MCF 10A (cell line): ENCODE measurements at regions not wholly inside any gene's neighbourhood (a gene's known extent, or its start where the extent isn't known, plus 50 kb on each side); places are given as distances from the start of the nearest gene placed in this dataset.

Experiments used
- BruUV-seq: library from RNA; stranded (reverse); fragments of 400-500 nt; replicated peaks from 2 replicates; lab custom pipeline; 2021; lab: Mats Ljungman, UMichigan
- CTCF ChIA-PET: fragments of 300-600 bp; sonication (Branson Sonifier 250); formaldehyde crosslinking; extraction: SDS; loops from one replicate; lab custom pipeline; 2021; ENCODE audit warnings: antibody characterized with exemption, inconsistent platforms; lab: Yijun Ruan, JAX
- POLR2A ChIA-PET: fragments of 300-600, 350-650 bp; sonication (Branson Sonifier 250); formaldehyde crosslinking; extraction: SDS; loops from one replicate; lab custom pipeline; 2020; ENCODE audit warnings: antibody characterized with exemption, inconsistent platforms; lab: Yijun Ruan, JAX
- DNase-seq: peaks from one replicate; pipeline ENCODE4 v3.0.0-alpha.2; 2018; ENCODE audit not compliant: unreplicated experiment
- H3K27ac Mint-ChIP-seq: one replicate; pipeline ENCODE4 v1.8.0; 2022; ENCODE audit warnings: mild to moderate bottlenecking, low read depth, mixed read lengths; ENCODE audit not compliant: unreplicated experiment
- H3K27me3 Mint-ChIP-seq: one replicate; pipeline ENCODE4 v1.8.0; 2022; ENCODE audit warnings: mixed read lengths; ENCODE audit not compliant: insufficient read depth, unreplicated experiment
- H3K36me3 Mint-ChIP-seq: one replicate; pipeline ENCODE4 v1.8.0; 2022; ENCODE audit warnings: mild to moderate bottlenecking, moderate library complexity, mixed read lengths; ENCODE audit not compliant: insufficient read depth, unreplicated experiment
- H3K4me1 Mint-ChIP-seq: one replicate; pipeline ENCODE4 v1.8.0; 2022; ENCODE audit warnings: mixed read lengths; ENCODE audit not compliant: insufficient read depth, unreplicated experiment
- H3K4me3 Mint-ChIP-seq: one replicate; pipeline ENCODE4 v1.8.0; 2022; ENCODE audit warnings: mild to moderate bottlenecking, moderate library complexity, mixed read lengths; ENCODE audit not compliant: unreplicated experiment
- H3K9me3 Mint-ChIP-seq: one replicate; pipeline ENCODE4 v1.8.0; 2022; ENCODE audit warnings: mixed read lengths; ENCODE audit not compliant: unreplicated experiment
- intact Hi-C: fragments of 100-400 bp; cut with micrococcal nuclease; formaldehyde crosslinking; loops from 2 replicates; pipeline ENCODE4 v1.14.1; 2022
- TF ChIP-seq, protein P1 (sequence below): fragments of 200-600 bp; IDR thresholded peaks from one replicate; pipeline ENCODE4 v1.8.0; 2022; ENCODE audit warnings: antibody characterized with exemption, mild to moderate bottlenecking; ENCODE audit not compliant: unreplicated experiment

- intact Hi-C loops: no loop called here
- TF ChIP-seq, protein P1, sequence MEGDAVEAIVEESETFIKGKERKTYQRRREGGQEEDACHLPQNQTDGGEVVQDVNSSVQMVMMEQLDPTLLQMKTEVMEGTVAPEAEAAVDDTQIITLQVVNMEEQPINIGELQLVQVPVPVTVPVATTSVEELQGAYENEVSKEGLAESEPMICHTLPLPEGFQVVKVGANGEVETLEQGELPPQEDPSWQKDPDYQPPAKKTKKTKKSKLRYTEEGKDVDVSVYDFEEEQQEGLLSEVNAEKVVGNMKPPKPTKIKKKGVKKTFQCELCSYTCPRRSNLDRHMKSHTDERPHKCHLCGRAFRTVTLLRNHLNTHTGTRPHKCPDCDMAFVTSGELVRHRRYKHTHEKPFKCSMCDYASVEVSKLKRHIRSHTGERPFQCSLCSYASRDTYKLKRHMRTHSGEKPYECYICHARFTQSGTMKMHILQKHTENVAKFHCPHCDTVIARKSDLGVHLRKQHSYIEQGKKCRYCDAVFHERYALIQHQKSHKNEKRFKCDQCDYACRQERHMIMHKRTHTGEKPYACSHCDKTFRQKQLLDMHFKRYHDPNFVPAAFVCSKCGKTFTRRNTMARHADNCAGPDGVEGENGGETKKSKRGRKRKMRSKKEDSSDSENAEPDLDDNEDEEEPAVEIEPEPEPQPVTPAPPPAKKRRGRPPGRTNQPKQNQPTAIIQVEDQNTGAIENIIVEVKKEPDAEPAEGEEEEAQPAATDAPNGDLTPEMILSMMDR: no peak
- ChIA-PET CTCF (interaction anchor here (1.0 to 1.1 kb wide), 2 partner anchors 14 to 44 kb away, joined by 3 read pairs; no protein-coding TSS in a partner anchor), POLR2A (no interaction called here)
- H3K4me1 Mint-ChIP-seq: no peaks in the 10 kb centered on the region
- H3K27ac Mint-ChIP-seq: no peak overlapping the region
- BruUV-seq: no TSS peak
- H3K4me3 Mint-ChIP-seq: no peak overlapping the region
- no peaks in the 10 kb centered on the region for H3K9me3 Mint-ChIP-seq
- H3K27me3 Mint-ChIP-seq: peaks cover 10% of the 10 kb centered on the region
- H3K36me3 Mint-ChIP-seq: no peaks in the 10 kb centered on the region
- no peak for DNase-seq
Measured at GRCh38 chr7:82527851-82528250, 84.3 kb upstream of the CACNA2D1 start.

DNA sequence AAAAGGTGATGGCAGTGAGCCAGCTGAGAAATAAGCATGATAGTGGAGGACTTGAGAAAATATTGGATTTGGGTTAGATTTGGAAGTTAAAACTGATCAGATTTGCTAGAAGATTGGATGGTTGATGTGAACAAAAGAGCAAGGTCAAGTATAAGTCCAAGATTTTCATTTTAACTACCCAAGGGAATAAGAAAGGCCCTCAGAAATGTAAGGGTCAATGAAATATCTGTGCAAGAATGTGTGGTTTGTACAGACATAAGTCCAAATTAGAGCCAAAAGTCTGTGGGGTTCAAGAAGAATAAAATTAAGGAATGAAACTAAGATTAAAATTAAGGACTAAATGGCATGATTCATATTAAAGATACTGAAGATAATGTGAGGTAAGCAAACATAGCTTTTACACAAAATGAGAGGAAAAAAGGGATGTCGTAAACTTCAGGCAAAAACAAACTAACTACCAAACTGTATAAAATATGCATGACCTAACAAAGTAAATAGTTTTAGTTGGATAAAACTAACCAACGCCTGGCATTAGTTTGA, 78.4 kb upstream of the CACNA2D1 start:
- no peaks in the 10 kb centered on the region for H3K36me3 Mint-ChIP-seq
- intact Hi-C loops: no loop called here
- H3K4me3 Mint-ChIP-seq: no peak overlapping the region
- peaks cover 44% of the 10 kb centered on the region for H3K27me3 Mint-ChIP-seq
- ChIA-PET CTCF (no interaction called here), POLR2A (interaction anchor here (0.6 kb wide), 1 partner anchor 455 kb away, joined by 3 read pairs; no protein-coding TSS in a partner anchor)
- TF ChIP-seq, protein P1: no peak
- H3K27ac Mint-ChIP-seq: no peak overlapping the region
- BruUV-seq: no TSS peak
- DNase-seq: no peak
- H3K4me1 Mint-ChIP-seq: no peaks in the 10 kb centered on the region
- no peaks in the 10 kb centered on the region for H3K9me3 Mint-ChIP-seq

- TF ChIP-seq, protein P1: no peak
- H3K36me3 Mint-ChIP-seq: no peaks in the 10 kb centered on the region
- intact Hi-C loops: no loop called here
- H3K27ac Mint-ChIP-seq: no peak overlapping the region
- ChIA-PET CTCF (no interaction called here), POLR2A (no interaction called here)
- H3K4me3 Mint-ChIP-seq: no peak overlapping the region
- BruUV-seq: no TSS peak
- no peak for DNase-seq
- no peaks in the 10 kb centered on the region for H3K4me1 Mint-ChIP-seq
- H3K27me3 Mint-ChIP-seq: peaks cover 58% of the 10 kb centered on the region
- no peaks in the 10 kb centered on the region for H3K9me3 Mint-ChIP-seq
Measured at GRCh38 chr7:82517050-82517449, 73.5 kb upstream of the CACNA2D1 start.

- Mint-ChIP-seq H3K27me3 (peaks cover 48% of the 10 kb centered on the region), H3K27ac (no peak overlapping the region), H3K4me1 (no peaks in the 10 kb centered on the region), H3K9me3 (no peaks in the 10 kb centered on the region), H3K4me3 (no peak overlapping the region), H3K36me3 (no peaks in the 10 kb centered on the region)
- TF ChIP-seq, protein P1: no peak
- no peak for DNase-seq
- no TSS peak for BruUV-seq
- intact Hi-C loops: no loop called here
- ChIA-PET CTCF (no interaction called here), POLR2A (interaction anchor here (0.7 kb wide), 1 partner anchor 14 kb away, joined by 3 read pairs; no protein-coding TSS in a partner anchor)
Measured at GRCh38 chr7:82511542-82511941, 68.0 kb upstream of the CACNA2D1 start.
